LoVo (cell line): ENCODE measurements at regions not wholly inside any gene's neighbourhood (a gene's known extent, or its start where the extent isn't known, plus 50 kb on each side); places are given as distances from the start of the nearest gene placed in this dataset.
"Not testable (repeated sequence)": the region's sequence is repeated elsewhere in the genome, so short reads cannot be mapped to it uniquely, and the experiment has no call there.

Experiments used
- DNase-seq: peaks from one replicate; pipeline ENCODE4 v3.0.0-alpha.2; 2016; ENCODE audit warnings: low spot score

DNA sequence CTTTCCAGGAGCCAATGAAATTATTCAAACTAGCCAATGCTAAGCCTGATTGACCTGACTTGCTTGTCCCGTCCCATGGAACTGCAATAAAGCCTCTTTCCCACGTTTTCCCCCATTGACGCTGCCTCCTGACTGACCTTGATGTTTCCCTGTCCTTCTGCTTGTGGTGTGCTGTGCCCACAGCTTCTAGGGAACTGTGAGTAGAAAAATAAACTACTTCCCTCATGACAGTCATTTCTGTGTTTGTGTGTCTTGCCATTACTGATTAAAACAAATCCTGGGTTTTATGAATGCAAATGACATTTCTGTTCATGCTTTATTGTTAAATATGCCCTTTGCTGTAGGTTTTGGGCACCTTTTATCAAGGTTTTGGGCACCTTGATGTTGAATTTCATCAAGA, 91.3 kb upstream of the ABI1 start:
- no peak for DNase-seq

DNA sequence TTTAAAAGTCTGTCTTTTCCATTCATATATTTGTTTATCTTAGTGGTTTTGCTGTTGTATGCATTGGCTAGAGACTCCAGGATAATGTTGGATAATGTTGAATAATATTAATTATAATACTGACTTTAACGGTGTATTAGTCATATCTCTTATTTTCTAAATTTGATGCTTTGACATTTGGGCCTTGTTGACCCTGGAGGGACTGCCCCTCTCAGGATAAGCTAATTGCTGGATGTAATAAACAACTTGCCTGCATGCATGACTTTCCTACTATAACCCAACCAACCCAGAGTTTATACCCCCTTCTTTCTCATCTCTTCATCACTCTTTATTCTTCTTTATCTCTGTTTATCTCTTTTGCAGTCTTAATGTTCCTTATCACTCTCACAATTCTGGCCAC, 90.9 kb upstream of the ABI1 start:
- DNase-seq, result no peak

DNA sequence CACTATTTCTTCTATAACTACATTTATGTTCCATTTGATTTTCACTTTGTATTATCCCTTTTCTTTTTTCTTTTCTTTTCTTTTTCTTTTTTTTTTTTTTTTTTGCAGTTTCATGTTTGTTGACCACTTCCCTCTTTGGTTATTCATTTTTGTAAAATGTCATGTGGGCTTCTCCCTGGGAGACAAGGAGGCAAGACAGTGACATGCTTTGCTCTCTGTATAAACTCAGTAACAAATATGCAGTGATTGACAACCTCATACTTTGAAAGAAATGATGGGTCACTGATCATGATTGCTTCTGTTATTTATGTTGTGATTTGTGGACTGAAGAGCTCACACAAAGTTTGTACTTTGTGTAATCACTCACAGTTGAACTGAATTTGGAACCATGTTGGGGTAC, 90.2 kb upstream of the ABI1 start:
- DNase-seq, result no peak

DNA sequence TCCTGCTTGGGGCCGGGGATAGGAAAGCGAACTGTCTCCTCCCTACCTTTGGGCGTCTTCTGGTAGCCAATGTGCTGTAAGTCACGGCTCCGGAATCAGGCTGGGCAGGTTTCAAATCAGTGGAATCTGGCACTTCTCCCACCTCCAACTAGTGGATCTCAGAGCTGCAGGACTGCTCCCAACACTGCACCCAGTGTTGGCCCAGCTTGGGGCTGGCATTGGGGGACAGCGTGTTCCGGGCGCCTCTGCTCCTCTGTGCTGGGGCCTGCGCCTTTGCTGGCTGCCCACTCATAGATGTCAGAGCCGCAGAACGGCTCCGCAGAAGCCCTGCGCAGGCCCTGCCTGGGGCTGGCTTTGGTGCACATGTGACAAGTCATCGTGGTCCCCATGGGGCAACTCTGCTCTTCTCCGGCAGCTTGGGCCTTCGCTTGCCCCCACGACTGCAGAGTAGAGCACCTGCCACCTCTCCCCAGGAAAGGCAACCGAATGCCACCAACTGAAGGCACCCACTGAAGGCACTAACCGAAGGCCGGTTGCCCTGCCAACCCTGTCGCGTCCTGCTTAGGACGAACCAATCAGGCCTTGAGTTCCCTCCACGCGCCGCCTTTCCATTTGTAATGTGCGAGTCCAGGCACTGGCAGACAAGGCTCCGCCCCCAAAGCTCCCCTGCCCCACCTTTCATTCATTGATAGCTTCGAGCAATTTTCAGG, 85.5 kb upstream of the ABI1 start:
- DNase-seq, result no peak

DNA sequence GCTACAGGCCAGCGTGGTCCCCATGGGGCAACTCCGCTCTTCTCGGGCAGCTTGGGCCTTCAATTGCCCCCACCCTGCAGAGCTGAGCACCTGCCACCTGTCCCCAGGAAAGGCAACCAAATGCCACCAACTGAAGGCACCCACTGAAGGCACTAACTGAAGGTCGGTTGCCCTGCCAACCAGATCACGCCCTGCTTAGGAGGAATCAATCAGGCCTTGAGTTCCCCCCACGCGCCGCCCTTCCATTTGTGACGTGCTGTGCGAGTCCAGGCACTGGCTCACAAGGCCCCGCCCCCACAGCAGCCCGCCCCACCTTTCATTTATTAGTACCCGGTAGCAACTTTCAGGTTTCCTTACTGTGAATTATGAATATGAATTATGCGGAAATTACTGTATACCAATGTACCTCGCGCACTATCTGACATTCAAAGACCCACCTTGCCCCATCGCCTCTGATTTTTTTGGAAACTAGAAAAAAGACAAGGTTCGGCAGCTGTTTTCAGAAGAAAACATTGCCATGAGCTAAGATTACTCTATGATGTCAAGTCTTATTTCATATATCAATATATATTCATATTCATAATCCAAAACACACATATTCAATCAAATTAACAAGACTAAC, 83.6 kb upstream of the ABI1 start:
- DNase-seq, result no peak

DNA sequence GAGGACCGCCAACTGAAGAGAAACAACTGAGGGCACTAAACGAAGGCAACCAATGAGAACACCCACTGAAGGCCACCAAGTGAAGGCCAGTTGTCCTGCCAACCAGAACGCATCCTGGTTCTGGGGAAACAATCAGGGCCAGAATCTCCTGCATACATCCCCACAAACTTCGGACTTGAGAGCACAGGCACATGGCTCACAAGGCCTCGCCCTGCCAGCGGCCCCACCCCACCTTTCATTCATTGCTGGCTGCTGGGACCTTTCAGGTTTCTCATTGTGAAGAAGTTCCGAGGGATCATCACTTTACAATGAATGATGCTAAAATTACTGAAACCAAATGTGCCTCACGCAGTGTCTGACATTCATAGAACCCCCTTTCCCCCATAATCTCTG, 79.2 kb upstream of the ABI1 start:
- no peak for DNase-seq

DNA sequence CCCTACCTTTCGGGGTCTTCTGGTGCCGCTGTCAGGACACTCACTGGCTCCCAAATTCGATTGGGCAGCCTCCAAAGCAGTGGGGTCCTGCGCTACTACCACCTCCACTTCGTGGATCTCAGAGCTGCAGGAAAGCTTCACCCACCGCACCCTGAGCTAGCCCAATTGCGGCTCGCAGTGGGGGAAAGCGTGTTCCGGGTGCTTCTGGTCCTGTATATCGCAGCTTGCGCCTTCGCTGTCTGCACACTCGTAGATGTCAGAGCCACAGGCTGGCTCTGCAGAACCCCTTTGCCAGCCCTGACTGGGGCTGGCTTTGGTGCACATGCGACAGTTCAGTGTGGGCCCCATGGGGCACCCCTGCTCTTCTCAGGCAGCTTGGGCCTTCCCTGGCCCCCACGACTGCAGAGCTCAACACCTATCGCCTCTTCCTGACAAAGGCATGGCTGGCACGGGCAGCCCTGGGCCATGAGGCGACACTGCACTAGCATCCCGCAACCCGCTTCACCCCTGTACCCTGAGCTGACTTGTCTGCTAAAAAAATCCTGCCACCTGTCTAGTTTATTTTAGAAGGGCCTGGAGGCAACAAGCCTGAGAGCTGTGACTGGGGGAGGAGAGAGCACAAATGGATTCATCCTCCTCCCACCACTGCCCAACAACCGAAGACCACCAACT, 78.7 kb upstream of the ABI1 start:
- no peak for DNase-seq

DNA sequence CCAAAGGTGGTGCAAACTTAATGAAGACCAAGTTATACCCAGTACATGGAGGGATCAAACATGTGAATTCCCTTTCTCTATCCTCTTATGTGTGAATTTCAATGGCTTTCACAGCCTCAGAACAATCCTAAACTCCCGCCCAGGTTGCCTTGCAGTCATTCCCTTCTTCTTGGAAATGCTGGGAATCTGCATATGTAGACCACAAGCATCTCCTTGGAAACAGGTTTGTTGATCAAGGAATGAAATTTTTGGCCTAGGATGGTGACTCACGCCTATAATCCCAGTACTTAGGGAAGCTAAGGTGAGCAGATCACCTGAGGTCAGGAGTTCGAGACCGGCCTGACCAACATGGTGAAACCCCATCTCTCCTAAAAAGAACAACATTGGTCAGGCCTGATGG, 77.8 kb upstream of the ABI1 start:
- no peak for DNase-seq

DNA sequence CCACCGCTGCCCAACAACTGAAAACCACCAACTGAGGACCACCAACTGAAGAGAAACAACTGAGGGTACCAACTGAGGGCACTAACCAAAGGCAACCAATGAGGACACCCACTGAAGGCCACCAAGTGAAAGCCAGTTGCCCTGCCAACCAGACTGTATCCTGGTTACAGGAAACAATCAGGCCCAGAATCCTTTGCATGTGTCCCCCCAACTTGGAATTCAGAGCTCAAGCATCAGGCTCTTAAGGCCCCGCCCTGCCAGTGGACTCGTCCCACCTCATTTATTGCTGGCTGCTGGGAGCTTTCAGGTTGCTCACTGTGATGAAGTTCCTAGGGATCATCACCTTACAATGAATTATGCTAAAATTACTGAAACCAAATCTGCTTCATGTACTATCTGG, 76.6 kb upstream of the ABI1 start:
- DNase-seq, result no peak

DNA sequence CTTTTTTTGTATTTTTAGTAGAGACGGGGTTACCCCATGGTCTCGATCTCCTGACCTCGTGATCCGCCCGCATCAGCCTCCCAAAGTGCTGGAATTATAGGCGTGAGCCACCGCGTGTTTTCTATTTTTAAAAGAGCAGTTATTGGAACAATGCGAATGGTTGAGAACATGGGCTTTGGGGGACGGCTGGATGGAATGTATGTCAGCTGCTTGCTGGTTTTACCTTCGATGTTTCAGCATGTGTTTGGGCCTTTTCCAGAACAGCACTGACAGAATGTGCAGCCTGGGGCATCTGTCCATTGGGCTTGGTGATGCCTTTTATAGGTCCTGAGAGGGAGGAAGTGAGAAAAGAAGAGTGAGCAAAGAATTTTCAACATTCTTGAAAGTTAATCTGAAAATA, 73.4 kb upstream of the ABI1 start:
- not testable (repeated sequence) for DNase-seq

DNA sequence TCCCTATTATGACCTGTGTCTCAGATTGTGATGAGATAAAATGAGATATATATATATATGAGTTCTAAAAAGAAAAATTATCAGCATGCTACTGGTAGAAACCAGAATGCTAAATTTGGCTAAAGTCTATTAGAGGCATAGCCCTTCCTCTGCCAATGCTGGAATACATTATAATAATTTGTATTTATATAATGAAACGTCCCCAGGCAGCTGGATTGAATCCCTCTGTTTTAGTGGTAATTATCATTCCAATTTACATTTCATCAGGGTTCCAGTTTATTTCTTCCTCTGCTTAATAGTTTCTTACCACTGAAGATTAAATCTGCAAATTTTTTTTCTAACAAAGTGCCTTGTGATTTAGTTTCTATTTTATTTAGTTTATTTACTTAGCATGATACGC, 71.8 kb upstream of the ABI1 start:
- DNase-seq, result no peak

DNA sequence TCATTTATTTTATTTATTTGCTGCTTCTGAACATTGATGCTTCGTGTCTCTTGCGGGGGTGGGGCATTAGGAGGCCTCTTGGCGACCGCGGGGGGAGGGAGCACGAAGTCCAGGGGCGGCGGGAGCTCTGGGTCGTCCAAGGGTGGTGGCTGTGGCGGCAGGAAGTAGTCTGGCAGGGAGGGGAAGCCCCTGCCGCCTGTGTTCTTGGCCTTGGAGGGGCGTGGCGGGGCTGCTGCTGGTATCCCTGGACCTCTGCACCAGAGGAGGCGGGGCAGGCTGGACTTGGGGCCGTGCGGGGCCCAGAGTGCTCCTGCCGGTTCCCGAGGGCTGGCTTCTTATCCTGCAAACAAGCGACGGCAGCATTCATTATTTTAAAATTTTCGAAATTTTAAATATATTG, 70.5 kb upstream of the ABI1 start:
- DNase-seq, result peak; percentile 4

DNA sequence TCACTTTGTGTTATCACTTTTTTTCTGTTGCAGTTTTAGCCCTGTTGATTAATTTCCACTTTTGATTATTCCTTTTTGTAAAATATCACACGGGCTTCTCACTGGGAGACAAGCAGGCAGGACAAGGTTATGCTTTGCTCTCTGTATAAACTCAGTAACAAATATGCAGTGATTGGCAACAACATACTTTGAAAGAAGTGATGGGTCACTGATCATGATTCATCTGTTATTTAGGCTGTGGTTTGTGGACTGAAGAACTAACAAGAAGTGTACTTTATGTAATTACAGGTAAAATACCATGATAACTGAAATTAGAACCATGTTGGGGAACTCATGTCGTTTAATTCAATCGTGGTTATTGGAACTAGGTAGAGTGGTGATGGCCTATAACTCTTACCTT, 62.1 kb upstream of the ABI1 start:
- not testable (repeated sequence) for DNase-seq

DNA sequence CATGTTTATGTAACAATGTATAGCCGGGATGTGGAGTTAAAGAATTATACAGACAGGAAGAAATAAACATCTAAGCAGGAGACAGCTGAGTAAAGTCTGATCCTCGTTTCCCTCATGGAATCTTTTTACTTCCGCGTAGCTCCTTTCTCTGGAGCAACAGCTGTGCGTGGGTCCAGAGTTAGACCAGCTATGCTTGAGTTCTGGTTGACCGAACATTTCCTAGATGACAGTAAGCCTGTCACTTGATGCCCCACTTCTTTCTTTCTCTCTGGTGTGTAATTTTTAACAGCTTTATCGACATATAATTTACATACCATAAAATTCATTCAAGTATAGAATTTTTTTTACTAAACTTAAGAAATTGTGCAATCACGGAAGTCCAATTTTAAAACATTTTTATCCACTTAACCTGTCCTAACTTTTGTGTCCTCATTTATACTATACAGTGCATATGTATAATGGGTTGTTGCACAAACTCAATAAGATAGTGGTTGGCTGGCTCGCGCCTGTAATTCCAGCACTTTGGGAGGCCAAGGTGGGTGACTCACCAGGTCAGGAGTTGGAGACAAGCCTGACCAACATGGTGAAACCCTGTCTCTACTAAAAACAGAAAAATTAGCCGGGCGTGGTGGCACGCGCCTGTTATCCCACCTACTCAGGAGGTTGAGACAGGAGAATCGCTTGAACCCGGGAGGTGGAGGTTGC, 58.5 kb upstream of the ABI1 start:
- not testable (repeated sequence) for DNase-seq

DNA sequence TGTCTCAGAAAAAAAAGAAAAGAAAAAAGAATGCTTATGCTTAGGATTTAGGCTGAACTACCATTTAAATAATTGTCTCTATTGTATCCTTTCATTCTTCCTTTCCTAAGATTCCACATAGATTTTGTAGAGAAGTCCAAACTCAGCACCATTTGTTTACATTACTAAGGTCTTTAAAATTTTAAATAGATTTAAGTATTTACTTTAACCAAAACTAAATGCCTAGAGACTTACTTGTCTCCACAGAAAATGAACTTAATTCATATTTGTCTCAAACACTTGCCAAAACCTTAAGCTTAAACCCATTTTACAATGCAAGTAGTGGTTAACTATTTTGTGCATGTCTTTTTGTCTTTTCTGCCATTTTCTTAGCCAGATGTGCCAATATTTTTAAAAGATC, 54.1 kb upstream of the ABI1 start:
- DNase-seq, result no peak

DNA sequence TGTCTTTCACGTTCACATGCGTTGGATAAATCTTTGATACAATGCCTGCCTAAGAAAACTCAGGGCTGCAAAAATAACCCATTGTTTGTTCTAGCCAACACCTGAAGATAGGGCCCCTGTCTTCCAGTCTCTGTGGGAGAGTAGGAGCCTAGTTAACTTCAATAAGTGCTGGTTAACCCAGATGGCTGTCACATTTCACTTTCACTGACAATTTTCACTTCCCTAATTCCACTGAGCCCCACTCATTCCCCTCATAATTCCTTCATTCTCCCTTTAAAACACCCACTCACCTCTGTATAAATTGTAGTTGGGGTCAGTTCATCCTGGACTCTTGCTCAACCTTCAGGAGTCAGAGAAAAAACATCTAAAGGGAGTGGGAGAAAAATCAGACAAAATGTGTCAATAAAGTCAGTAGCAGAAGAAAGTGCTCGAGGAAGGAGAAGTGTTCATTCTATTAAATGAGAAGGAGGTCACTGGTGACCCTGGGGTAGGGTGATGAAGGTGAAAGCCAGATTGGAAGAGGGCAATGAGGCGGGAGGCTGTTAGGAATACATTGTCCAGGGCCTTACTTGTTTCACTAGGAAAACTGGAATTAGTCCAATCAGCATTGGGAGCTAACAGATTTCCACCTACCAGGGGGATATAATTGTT, 51.2 kb upstream of the ABI1 start:
- no peak for DNase-seq
